ENCODE measurements at regions not wholly inside any gene's neighbourhood (a gene's known extent, or its start where the extent isn't known, plus 50 kb on each side); places are given as distances from the start of the nearest gene placed in this dataset.

DNA sequence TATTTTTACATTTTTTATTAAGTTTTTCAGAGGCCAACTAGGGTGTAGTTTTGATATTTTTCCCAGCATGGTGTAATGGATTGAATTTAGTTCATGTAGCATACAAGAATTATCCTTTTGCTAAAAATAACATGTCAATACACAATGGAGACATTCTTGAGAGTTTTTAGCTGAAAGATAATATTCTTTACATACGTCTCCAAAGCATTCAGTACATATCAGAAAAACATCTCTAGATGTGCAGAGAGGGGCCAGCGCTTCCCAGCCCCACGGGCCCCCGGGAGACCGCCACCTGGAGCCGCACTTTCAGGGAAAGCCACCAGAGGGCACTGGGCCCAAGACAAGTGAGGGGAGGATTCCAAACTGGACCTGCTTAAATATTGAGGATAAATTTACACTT, 499.4 kb downstream of the GALR1 start:
- 13 to 34% methylated on average over 1 to 6 of the region's 6 CpGs for WGBS, 2 donors (ENCODE audit: low coverage in 1 of 2)
- intact Hi-C loops (cut with DNase I; ENCODE audit: low total_unique reads): no loop called here
- Histone ChIP-seq H3K27me3 (no peaks in the 10 kb centered on the region), H3K36me3 (no peaks in the 10 kb centered on the region), H3K27ac (no peak overlapping the region), H3K4me3 (no peak overlapping the region), H3K4me1 (no peaks in the 10 kb centered on the region), H3K9me3 (no peaks in the 10 kb centered on the region)
- TF ChIP-seq CTCF (IDR thresholded peaks at IDR 0.05) (peak in 3 of 5 experiments; percentile 22 to 34 (median 29)), POLR2A (IDR thresholded peaks at IDR 0.05) (no peak)
- in situ Hi-C loops (cut with MboI; ENCODE audit: low pct_ligation_motif_present in 1 of 4, low pct_unique_long_range_greater_than_20kb in 1 of 4, low sequenced_read_pairs in 3 of 4): loop anchor here in 1 of 4 donors (25.0 kb wide), 1 partner anchor 112 kb away; no protein-coding TSS in a partner anchor
- DNase-seq: no peak

- Histone ChIP-seq H3K36me3 (no peaks in the 10 kb centered on the region), H3K4me1 (no peaks in the 10 kb centered on the region), H3K9me3 (no peaks in the 10 kb centered on the region), H3K27ac (no peak overlapping the region), H3K27me3 (no peaks in the 10 kb centered on the region), H3K4me3 (no peak overlapping the region)
- TF ChIP-seq CTCF (IDR thresholded peaks at IDR 0.05) (no peak), POLR2A (IDR thresholded peaks at IDR 0.05) (no peak), EP300 (IDR thresholded peaks at IDR 0.05; ENCODE audit: low read depth) (no peak), POLR2AphosphoS5 (IDR thresholded peaks at IDR 0.05) (no peak)
- no peak for DNase-seq
- in situ Hi-C loops (cut with MboI; ENCODE audit: low pct_ligation_motif_present in 1 of 4, low pct_unique_long_range_greater_than_20kb in 1 of 4, low sequenced_read_pairs in 3 of 4): no loop called here
- intact Hi-C loops (cut with DNase I; ENCODE audit: low total_unique reads): no loop called here
- 74 to 75% methylated on average over 3 to 7 of the region's 7 CpGs for WGBS, 2 donors (ENCODE audit: low coverage in 1 of 2)
These were observed 500.4 kb downstream of the GALR1 start for GRCh38 chr18:77750006-77750405.

GRCh38 chr18:77754475-77755044, 504.9 kb downstream of the GALR1 start:
- no peaks in the 10 kb centered on the region for H3K27me3 ChIP-seq
- no peaks in the 10 kb centered on the region for H3K36me3 ChIP-seq
- intact Hi-C loops (cut with DNase I; ENCODE audit: low total_unique reads): no loop called here
- in situ Hi-C loops (cut with MboI; ENCODE audit: low pct_ligation_motif_present in 1 of 4, low pct_unique_long_range_greater_than_20kb in 1 of 4, low sequenced_read_pairs in 3 of 4): no loop called here
- no peak overlapping the region for H3K27ac ChIP-seq
- no peaks in the 10 kb centered on the region for H3K4me1 ChIP-seq
- TF ChIP-seq EP300 (IDR thresholded peaks at IDR 0.05; ENCODE audit: low read depth) (no peak), CTCF (IDR thresholded peaks at IDR 0.05) (no peak), POLR2A (IDR thresholded peaks at IDR 0.05) (no peak), POLR2AphosphoS5 (IDR thresholded peaks at IDR 0.05) (no peak)
- WGBS, 2 donors (ENCODE audit: low coverage in 1 of 2): 58 to 60% methylated on average over 5 to 7 of the region's 7 CpGs
- DNase-seq: no peak
- no peaks in the 10 kb centered on the region for H3K9me3 ChIP-seq
- no peak overlapping the region for H3K4me3 ChIP-seq

- in situ Hi-C loops (cut with MboI; ENCODE audit: low pct_ligation_motif_present in 1 of 4, low pct_unique_long_range_greater_than_20kb in 1 of 4, low sequenced_read_pairs in 3 of 4) (no loop called here), intact Hi-C loops (cut with DNase I; ENCODE audit: low total_unique reads) (no loop called here)
- no peak for DNase-seq
- WGBS, 2 donors (ENCODE audit: low coverage in 1 of 2): 65 to 75% methylated on average over 3 to 6 of the region's 6 CpGs
- Histone ChIP-seq H3K4me3 (no peak overlapping the region), H3K27ac (no peak overlapping the region), H3K9me3 (no peaks in the 10 kb centered on the region), H3K4me1 (no peaks in the 10 kb centered on the region), H3K27me3 (no peaks in the 10 kb centered on the region), H3K36me3 (no peaks in the 10 kb centered on the region)
- TF ChIP-seq POLR2AphosphoS5 (IDR thresholded peaks at IDR 0.05) (no peak), EP300 (IDR thresholded peaks at IDR 0.05; ENCODE audit: low read depth) (no peak), CTCF (IDR thresholded peaks at IDR 0.05) (no peak), POLR2A (IDR thresholded peaks at IDR 0.05) (no peak)
These were observed 505.5 kb downstream of the GALR1 start for GRCh38 chr18:77755187-77755586.
